ENCODE measurements at regions not wholly inside any gene's neighbourhood (a gene's known extent, or its start where the extent isn't known, plus 50 kb on each side); places are given as distances from the start of the nearest gene placed in this dataset.

DNA sequence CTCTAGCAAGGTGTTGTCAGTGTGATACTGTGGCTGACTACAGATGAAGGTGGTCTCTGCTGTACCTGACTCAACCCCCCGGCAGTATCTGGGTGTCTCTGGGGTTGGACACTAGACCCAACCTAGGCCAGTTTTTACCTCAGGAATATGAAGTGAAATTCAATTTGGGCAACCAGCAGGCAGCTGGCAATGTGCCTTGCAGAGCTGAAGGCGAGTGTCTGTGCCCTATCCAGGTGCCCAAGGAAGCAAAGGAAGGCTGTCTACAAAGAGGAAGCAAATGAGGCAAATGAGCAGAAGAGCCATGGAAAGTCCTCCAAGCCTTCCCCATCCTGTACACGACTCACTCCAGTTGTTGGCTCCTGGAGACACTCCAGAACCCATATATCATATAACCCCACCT lies 264.6 kb upstream of the AGAP1 start:
- no peak for DNase-seq (ENCODE audit: low read depth in 2 of 2)
- H3K4me3 ChIP-seq (replicated peaks in 1 of 2; ENCODE audit: low read depth in 2 of 2, low read length in 2 of 2), result no peak overlapping the region
- no peak for TF ChIP-seq CTCF (IDR thresholded peaks at IDR 0.05; ENCODE audit: low read depth, low read length)

- H3K4me3 ChIP-seq (replicated peaks in 1 of 2; ENCODE audit: low read depth in 2 of 2, low read length in 2 of 2), result no peak overlapping the region
- peak; percentile 60 to 63 for DNase-seq (ENCODE audit: low read depth in 2 of 2)
- TF ChIP-seq CTCF (IDR thresholded peaks at IDR 0.05; ENCODE audit: low read depth, low read length), result no peak
Observed at GRCh38 chr2:235230821-235231601, 262.8 kb upstream of the AGAP1 start.

GRCh38 chr2:235232449-235233433 lies 261.1 kb upstream of the AGAP1 start:
- TF ChIP-seq CTCF (IDR thresholded peaks at IDR 0.05; ENCODE audit: low read depth, low read length), result no peak
- no peak overlapping the region for H3K4me3 ChIP-seq (replicated peaks in 1 of 2; ENCODE audit: low read depth in 2 of 2, low read length in 2 of 2)
- no peak for DNase-seq (ENCODE audit: low read depth in 2 of 2)

GRCh38 chr2:235234736-235235135 lies 259.1 kb upstream of the AGAP1 start:
- TF ChIP-seq CTCF (IDR thresholded peaks at IDR 0.05; ENCODE audit: low read depth, low read length), result no peak
- H3K4me3 ChIP-seq (replicated peaks in 1 of 2; ENCODE audit: low read depth in 2 of 2, low read length in 2 of 2), result no peak overlapping the region
- peak; percentile 48 to 77 for DNase-seq (ENCODE audit: low read depth in 2 of 2)

DNA sequence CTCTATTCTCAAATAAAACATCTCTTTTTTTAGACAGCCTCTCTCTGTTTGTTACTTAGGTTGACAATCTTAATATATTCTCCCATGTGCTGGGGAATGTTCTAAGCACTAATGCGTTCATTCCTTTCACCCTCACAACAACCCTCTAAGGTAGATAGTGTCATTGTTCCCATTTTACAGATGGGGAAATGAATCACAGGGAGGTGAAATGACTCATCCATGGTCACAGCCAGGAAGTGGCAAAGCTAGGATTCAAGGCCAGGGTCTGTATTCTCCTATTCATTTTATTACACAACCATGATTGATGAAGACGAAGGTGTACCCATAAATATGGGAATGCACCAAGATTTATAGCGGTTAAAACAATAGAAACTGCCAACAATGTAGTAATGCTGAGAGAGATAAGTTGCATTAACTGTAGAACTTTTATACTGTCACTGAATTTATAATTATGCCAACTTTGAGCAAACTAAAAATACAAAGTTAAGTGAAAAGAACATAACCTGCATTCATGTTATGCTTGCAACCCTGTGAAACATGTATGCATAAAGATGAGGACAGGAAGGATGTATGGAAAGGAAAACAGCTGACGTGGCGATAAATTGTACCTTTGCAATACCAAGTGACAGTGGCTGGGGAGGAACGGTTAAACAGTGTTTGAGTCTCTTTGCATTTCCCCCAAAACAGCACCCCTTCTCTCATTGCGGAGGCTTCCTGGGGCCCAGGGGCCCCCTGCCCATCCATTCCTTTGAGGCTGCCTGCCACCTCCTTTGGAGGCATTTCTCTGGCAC lies 257.7 kb upstream of the AGAP1 start:
- DNase-seq (ENCODE audit: low read depth in 2 of 2), result peak in 1 of 2 donors; percentile 27
- H3K4me3 ChIP-seq (replicated peaks in 1 of 2; ENCODE audit: low read depth in 2 of 2, low read length in 2 of 2), result no peak overlapping the region
- no peak for TF ChIP-seq CTCF (IDR thresholded peaks at IDR 0.05; ENCODE audit: low read depth, low read length)

GRCh38 chr2:235238537-235238936 lies 255.3 kb upstream of the AGAP1 start:
- peak; percentile 82 to 96 for DNase-seq (ENCODE audit: low read depth in 2 of 2)
- no peak for TF ChIP-seq CTCF (IDR thresholded peaks at IDR 0.05; ENCODE audit: low read depth, low read length)

More at GRCh38 chr2:235238537-235238936, 255.3 kb upstream of the AGAP1 start:
- H3K4me3 ChIP-seq (replicated peaks in 1 of 2; ENCODE audit: low read depth in 2 of 2, low read length in 2 of 2), result no peak overlapping the region

Data from cardiac fibroblast (primary cell).